ENCODE measurements at regions not wholly inside any gene's neighbourhood (a gene's known extent, or its start where the extent isn't known, plus 50 kb on each side); places are given as distances from the start of the nearest gene placed in this dataset.

GRCh38 chr3:88584451-88584850, 434.7 kb downstream of the C3orf38 start:
- no peak for TF ChIP-seq EZH2 (optimal IDR thresholded peaks at IDR 0.05; ENCODE audit: low read depth, low read length)
- no peak for TF ChIP-seq CTCF (IDR thresholded peaks at IDR 0.05; ENCODE audit: low read length)
- TF ChIP-seq EZH2phosphoT487 (IDR thresholded peaks at IDR 0.05; ENCODE audit: low read length), result no peak

Measured in MM.1S (cell line).